ENCODE measurements at regions not wholly inside any gene's neighbourhood (a gene's known extent, or its start where the extent isn't known, plus 50 kb on each side); places are given as distances from the start of the nearest gene placed in this dataset.

DNA sequence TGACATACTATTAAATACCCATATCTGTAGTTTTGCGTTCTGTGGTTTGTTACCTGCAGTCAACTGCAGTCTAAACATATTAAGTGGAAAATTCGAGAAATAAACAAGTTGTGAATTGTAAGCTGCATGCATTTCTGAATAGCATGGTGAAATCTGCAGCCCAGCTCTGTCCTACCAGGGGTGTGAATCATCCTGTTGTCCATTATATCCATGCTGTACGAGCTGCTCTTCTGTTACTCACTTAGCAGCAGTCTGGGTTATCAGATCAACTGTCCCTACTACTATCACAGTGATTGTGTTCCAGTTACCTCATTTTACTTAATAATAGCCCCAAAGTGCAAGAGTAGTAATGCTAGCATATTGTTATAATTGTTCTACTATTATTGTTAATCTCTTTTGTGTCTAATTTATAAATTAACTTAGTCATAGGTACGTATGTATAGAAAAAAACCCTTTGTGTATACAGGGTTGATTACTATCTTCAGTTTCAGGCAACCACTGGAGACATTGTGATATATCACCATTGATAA, 173.7 kb upstream of the FAT4 start:
- Histone ChIP-seq H4K20me1 (ENCODE audit: insufficient read depth) (no peaks in the 10 kb centered on the region), H3K27me3 (ENCODE audit: insufficient read depth, low read length) (no peaks in the 10 kb centered on the region), H3K79me2 (ENCODE audit: insufficient read depth, low read length) (no peaks in the 10 kb centered on the region), H3K9me3 (ENCODE audit: control insufficient read depth in 1 of 2, insufficient read depth in 1 of 2, low read depth in 1 of 2, low read length in 2 of 2) (no peaks in the 10 kb centered on the region), H3K4me3 (replicated peaks in 1 of 2; ENCODE audit: low read depth in 1 of 2, low read length in 2 of 2) (no peak overlapping the region), H3K9ac (ENCODE audit: low read length) (no peak overlapping the region), H2AFZ (ENCODE audit: low read depth, low read length, poor library complexity, severe bottlenecking) (no peak overlapping the region), H3K4me1 (ENCODE audit: control insufficient read depth in 1 of 2, insufficient read depth in 2 of 2, low read length in 2 of 2) (no peaks in the 10 kb centered on the region), H3K9me2 (ENCODE audit: insufficient read depth) (no peaks in the 10 kb centered on the region), H3K27ac (ENCODE audit: low read depth, low read length) (no peak overlapping the region), H3K4me2 (ENCODE audit: low read length) (no peak overlapping the region), H3K36me3 (ENCODE audit: control insufficient read depth in 1 of 2, insufficient read depth in 2 of 2, low read length in 2 of 2) (no peaks in the 10 kb centered on the region)
- ATAC-seq: no peak
- POLR2A ChIA-PET: no interaction called here
- intact Hi-C loops (cut with micrococcal nuclease): no loop called here
- TF ChIP-seq, protein P1, sequence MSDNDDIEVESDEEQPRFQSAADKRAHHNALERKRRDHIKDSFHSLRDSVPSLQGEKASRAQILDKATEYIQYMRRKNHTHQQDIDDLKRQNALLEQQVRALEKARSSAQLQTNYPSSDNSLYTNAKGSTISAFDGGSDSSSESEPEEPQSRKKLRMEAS (IDR thresholded peaks at IDR 0.05): no peak
- no peak for TF ChIP-seq CBX3 (IDR thresholded peaks at IDR 0.05; ENCODE audit: low read depth)
- no peak for TF ChIP-seq CTCF (IDR thresholded peaks at IDR 0.05 in 2 of 3, conservative IDR thresholded peaks at IDR 0.05 in 1 of 3; ENCODE audit: borderline replicate concordance in 1 of 3, insufficient read depth in 1 of 3, low read depth in 2 of 3, low read length in 2 of 3)
- TF ChIP-seq EGR1 (IDR thresholded peaks at IDR 0.05; ENCODE audit: low read depth): no peak
- TF ChIP-seq FOSL1 (IDR thresholded peaks at IDR 0.05; ENCODE audit: low read depth): no peak
- no peak for TF ChIP-seq CEBPB (IDR thresholded peaks at IDR 0.05; ENCODE audit: low read depth)
- TF ChIP-seq SIN3A (IDR thresholded peaks at IDR 0.05; ENCODE audit: low read depth): no peak
- no peak for TF ChIP-seq ELF1 (IDR thresholded peaks at IDR 0.05; ENCODE audit: borderline replicate concordance, low read depth)
- no peak for TF ChIP-seq JUND (IDR thresholded peaks at IDR 0.05)
- no peak for TF ChIP-seq ZNF274 (IDR thresholded peaks at IDR 0.05; ENCODE audit: low read depth, low read length)
- no peak for TF ChIP-seq EZH2phosphoT487 (IDR thresholded peaks at IDR 0.05; ENCODE audit: borderline replicate concordance)
- no peak for TF ChIP-seq YY1 (IDR thresholded peaks at IDR 0.05; ENCODE audit: extremely low read depth, insufficient replicate concordance, low read depth, low read length)
- no peak for TF ChIP-seq ZFX (IDR thresholded peaks at IDR 0.05)
- no peak for TF ChIP-seq SRF (IDR thresholded peaks at IDR 0.05; ENCODE audit: low read depth)
- no peak for TF ChIP-seq POLR2AphosphoS5 (IDR thresholded peaks at IDR 0.05; ENCODE audit: low read depth, low read length)
- TF ChIP-seq EZH2 (IDR thresholded peaks at IDR 0.05): no peak
- TF ChIP-seq TCF7L2 (IDR thresholded peaks at IDR 0.05; ENCODE audit: borderline replicate concordance, extremely low read depth, insufficient read depth, insufficient read length): no peak
- no peak for TF ChIP-seq SP1 (IDR thresholded peaks at IDR 0.05; ENCODE audit: low read depth)
- TF ChIP-seq ATF3 (IDR thresholded peaks at IDR 0.05): no peak
- TF ChIP-seq, protein P2, sequence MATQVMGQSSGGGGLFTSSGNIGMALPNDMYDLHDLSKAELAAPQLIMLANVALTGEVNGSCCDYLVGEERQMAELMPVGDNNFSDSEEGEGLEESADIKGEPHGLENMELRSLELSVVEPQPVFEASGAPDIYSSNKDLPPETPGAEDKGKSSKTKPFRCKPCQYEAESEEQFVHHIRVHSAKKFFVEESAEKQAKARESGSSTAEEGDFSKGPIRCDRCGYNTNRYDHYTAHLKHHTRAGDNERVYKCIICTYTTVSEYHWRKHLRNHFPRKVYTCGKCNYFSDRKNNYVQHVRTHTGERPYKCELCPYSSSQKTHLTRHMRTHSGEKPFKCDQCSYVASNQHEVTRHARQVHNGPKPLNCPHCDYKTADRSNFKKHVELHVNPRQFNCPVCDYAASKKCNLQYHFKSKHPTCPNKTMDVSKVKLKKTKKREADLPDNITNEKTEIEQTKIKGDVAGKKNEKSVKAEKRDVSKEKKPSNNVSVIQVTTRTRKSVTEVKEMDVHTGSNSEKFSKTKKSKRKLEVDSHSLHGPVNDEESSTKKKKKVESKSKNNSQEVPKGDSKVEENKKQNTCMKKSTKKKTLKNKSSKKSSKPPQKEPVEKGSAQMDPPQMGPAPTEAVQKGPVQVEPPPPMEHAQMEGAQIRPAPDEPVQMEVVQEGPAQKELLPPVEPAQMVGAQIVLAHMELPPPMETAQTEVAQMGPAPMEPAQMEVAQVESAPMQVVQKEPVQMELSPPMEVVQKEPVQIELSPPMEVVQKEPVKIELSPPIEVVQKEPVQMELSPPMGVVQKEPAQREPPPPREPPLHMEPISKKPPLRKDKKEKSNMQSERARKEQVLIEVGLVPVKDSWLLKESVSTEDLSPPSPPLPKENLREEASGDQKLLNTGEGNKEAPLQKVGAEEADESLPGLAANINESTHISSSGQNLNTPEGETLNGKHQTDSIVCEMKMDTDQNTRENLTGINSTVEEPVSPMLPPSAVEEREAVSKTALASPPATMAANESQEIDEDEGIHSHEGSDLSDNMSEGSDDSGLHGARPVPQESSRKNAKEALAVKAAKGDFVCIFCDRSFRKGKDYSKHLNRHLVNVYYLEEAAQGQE (IDR thresholded peaks at IDR 0.05; ENCODE audit: low read depth): no peak
- RAD21 ChIA-PET (ENCODE audit: low non-redundant PET in 1 of 2, low total read pairs in 2 of 2, uncharacterized antibody in 2 of 2, unreplicated experiment in 2 of 2): no interaction called here
- DNase-seq (ENCODE audit: low read depth, low spot score): no peak
- CTCF ChIA-PET: no interaction called here
- no TSS peak for BruUV-seq (replicated peaks)

Measured in HCT116 (cell line).